Osteoblast (primary cell): ENCODE measurements at regions not wholly inside any gene's neighbourhood (a gene's known extent, or its start where the extent isn't known, plus 50 kb on each side); places are given as distances from the start of the nearest gene placed in this dataset.

Source experiments
- DNase-seq: peaks from one replicate; pipeline ENCODE4 v3.0.0; 2011; ENCODE audit warnings: low spot score, mixed read lengths; ENCODE audit not compliant: insufficient read length; ENCODE audit errors: missing footprints
- H2AFZ ChIP-seq: 2 replicates; pipeline ENCODE4 v1.6.0; 2011; ENCODE audit warnings: mild to moderate bottlenecking, low read length
- H3K27ac ChIP-seq: 2 replicates; pipeline ENCODE4 v1.5.1; 2011; ENCODE audit warnings: mild to moderate bottlenecking, low read depth, low read length, moderate library complexity
- H3K27me3 ChIP-seq: 2 replicates; pipeline ENCODE4 v1.6.0; 2012; ENCODE audit warnings: mild to moderate bottlenecking, control low read depth, inconsistent platforms, low read length, moderate library complexity; ENCODE audit not compliant: insufficient read depth
- H3K36me3 ChIP-seq: 2 replicates; pipeline ENCODE4 v1.5.1; 2011; ENCODE audit warnings: mild to moderate bottlenecking, low read length, control low read depth, moderate library complexity; ENCODE audit not compliant: insufficient read depth
- H3K4me1 ChIP-seq: 2 replicates; pipeline ENCODE4 v1.5.1; 2011; ENCODE audit warnings: mild to moderate bottlenecking, low read length, control low read depth, moderate library complexity; ENCODE audit not compliant: insufficient read depth
- H3K4me2 ChIP-seq: 2 replicates; pipeline ENCODE4 v1.6.0; 2011; ENCODE audit warnings: mild to moderate bottlenecking, low read length; ENCODE audit not compliant: insufficient read depth
- H3K4me3 ChIP-seq: fragments of 200-600 bp; sonication (generic); 3 replicates; pipeline ENCODE4 v1.5.1; 2012; ENCODE audit warnings: mild to moderate bottlenecking, low read length, inconsistent platforms; ENCODE audit not compliant: insufficient read depth
- H3K79me2 ChIP-seq: 2 replicates; pipeline ENCODE4 v1.6.0; 2012; ENCODE audit warnings: mild to moderate bottlenecking, low read length, control low read depth, inconsistent platforms; ENCODE audit not compliant: insufficient read depth
- H3K9me3 ChIP-seq: 2 replicates; pipeline ENCODE4 v1.5.1; 2011; ENCODE audit warnings: low read depth, low read length, control low read depth
- H4K20me1 ChIP-seq: 2 replicates; pipeline ENCODE4 v1.6.0; 2012; ENCODE audit warnings: mild to moderate bottlenecking, low read length, control low read depth; ENCODE audit not compliant: insufficient read depth
- CTCF ChIP-seq: IDR thresholded peaks from 2 replicates; pipeline ENCODE4 v1.5.1; 2011; ENCODE audit warnings: mild to moderate bottlenecking, low read depth, low read length, moderate library complexity; ENCODE audit errors: extremely low read depth

GRCh38 chr9:108684288-108685025 lies 171.3 kb downstream of the ACTL7B start:
- no peak overlapping the region for H3K27ac ChIP-seq
- H3K79me2 ChIP-seq = no peaks in the 10 kb centered on the region
- peaks cover 2% of the 10 kb centered on the region for H3K9me3 ChIP-seq
- no peaks in the 10 kb centered on the region for H4K20me1 ChIP-seq
- no peaks in the 10 kb centered on the region for H3K36me3 ChIP-seq
- H3K4me2 ChIP-seq = no peak overlapping the region
- peaks cover 19% of the 10 kb centered on the region for H3K4me1 ChIP-seq
- H2AFZ ChIP-seq = no peak overlapping the region
- H3K27me3 ChIP-seq = no peaks in the 10 kb centered on the region
- H3K4me3 ChIP-seq = no peak overlapping the region
- no peak for DNase-seq
- no peak for TF ChIP-seq CTCF

- H3K79me2 ChIP-seq = no peaks in the 10 kb centered on the region
- no peaks in the 10 kb centered on the region for H3K36me3 ChIP-seq
- no peak for TF ChIP-seq CTCF
- no peak overlapping the region for H3K27ac ChIP-seq
- no peak overlapping the region for H3K4me3 ChIP-seq
- H3K27me3 ChIP-seq = no peaks in the 10 kb centered on the region
- DNase-seq = no peak
- no peak overlapping the region for H3K4me2 ChIP-seq
- H3K9me3 ChIP-seq = peaks cover 2% of the 10 kb centered on the region
- H3K4me1 ChIP-seq = peaks cover 17% of the 10 kb centered on the region
- H2AFZ ChIP-seq = no peak overlapping the region
- H4K20me1 ChIP-seq = no peaks in the 10 kb centered on the region
Measured at GRCh38 chr9:108683245-108683644, 172.5 kb downstream of the ACTL7B start.

- no peak overlapping the region for H2AFZ ChIP-seq
- peaks cover 4% of the 10 kb centered on the region for H3K4me1 ChIP-seq
- TF ChIP-seq CTCF = no peak
- no peak overlapping the region for H3K4me3 ChIP-seq
- no peak overlapping the region for H3K4me2 ChIP-seq
- H3K27ac ChIP-seq = no peak overlapping the region
- no peaks in the 10 kb centered on the region for H3K36me3 ChIP-seq
- no peaks in the 10 kb centered on the region for H4K20me1 ChIP-seq
- peak; percentile 60 for DNase-seq
- H3K79me2 ChIP-seq = no peaks in the 10 kb centered on the region
- no peaks in the 10 kb centered on the region for H3K27me3 ChIP-seq
- peaks cover 2% of the 10 kb centered on the region for H3K9me3 ChIP-seq
Measured at GRCh38 chr9:108681851-108682590, 173.8 kb downstream of the ACTL7B start.

GRCh38 chr9:108680946-108681345 lies 174.8 kb downstream of the ACTL7B start:
- no peak overlapping the region for H3K4me3 ChIP-seq
- no peak for TF ChIP-seq CTCF
- no peak overlapping the region for H3K27ac ChIP-seq
- no peak overlapping the region for H2AFZ ChIP-seq
- no peaks in the 10 kb centered on the region for H3K9me3 ChIP-seq
- no peaks in the 10 kb centered on the region for H3K79me2 ChIP-seq
- H3K4me1 ChIP-seq = no peaks in the 10 kb centered on the region
- DNase-seq = no peak
- no peaks in the 10 kb centered on the region for H3K27me3 ChIP-seq
- H3K4me2 ChIP-seq = no peak overlapping the region
- no peaks in the 10 kb centered on the region for H4K20me1 ChIP-seq
- H3K36me3 ChIP-seq = no peaks in the 10 kb centered on the region
